Stimulated activated CD8-positive, alpha-beta memory T cell treated with anti-CD3 and anti-CD28 coated beads, Interleukin-12 subunit alpha, Interleukin-12 subunit beta, amount 100 ng/mL, for 24 hours (primary cell): ENCODE measurements at regions not wholly inside any gene's neighbourhood (a gene's known extent, or its start where the extent isn't known, plus 50 kb on each side); places are given as distances from the start of the nearest gene placed in this dataset.
A peak's percentile ranks its signal among the peaks of the same experiment; 100 is the strongest.
"Not testable (repeated sequence)": the region's sequence is repeated elsewhere in the genome, so short reads cannot be mapped to it uniquely, and the experiment has no call there.

Experiments used
- DNase-seq: peaks from one replicate; pipeline ENCODE4 v3.0.0-alpha.2; 2020; ENCODE audit errors: extremely low read depth

GRCh38 chr17:15802917-15803316 is 70.8 kb downstream of the TBC1D26 start:
- not testable (repeated sequence) for DNase-seq

DNA sequence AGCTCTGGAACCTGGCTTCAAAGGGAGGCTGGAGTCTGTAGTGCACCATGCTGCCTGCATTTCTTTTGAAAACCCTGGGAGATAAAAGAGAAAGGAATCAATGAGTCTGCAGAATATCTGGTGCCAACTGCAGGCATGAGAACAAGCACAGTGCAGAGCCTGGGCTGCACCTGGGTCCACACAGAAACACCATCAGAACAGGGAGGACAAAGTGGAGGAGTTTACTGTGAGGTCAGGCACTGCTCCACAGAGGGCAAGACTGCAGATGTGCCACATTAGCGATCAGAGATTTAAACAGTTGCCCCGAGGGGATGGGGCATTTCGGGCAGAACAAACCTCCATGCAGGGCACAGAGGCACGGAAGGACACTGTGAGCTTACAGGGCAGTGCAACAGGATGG is 74.7 kb downstream of the TBC1D26 start:
- not testable (repeated sequence) for DNase-seq

GRCh38 chr17:15813388-15813787 is 81.3 kb downstream of the TBC1D26 start:
- DNase-seq: not testable (repeated sequence)

GRCh38 chr17:15814003-15814402 is 81.9 kb downstream of the TBC1D26 start:
- DNase-seq: not testable (repeated sequence)

DNA sequence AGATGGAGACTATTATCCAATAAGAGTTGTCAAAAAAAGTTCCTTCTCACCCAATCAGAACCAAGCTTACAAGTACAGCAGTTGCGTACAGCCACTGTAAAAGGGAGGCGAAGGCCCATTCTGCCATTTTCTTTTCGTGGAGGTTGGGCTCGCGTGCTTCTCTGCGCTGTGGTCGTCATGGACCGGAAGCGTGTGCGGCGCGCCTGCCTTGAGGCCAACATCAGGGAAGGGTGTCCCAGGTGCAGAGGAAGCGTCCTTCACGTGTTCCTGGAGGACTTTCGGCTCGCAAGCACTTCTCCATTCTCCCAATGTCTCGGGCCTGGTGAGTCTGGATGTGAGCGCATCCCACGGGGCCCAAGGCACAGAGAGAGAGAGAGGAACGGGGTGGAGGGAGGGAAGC is 85.8 kb downstream of the TBC1D26 start:
- DNase-seq: not testable (repeated sequence)

DNA sequence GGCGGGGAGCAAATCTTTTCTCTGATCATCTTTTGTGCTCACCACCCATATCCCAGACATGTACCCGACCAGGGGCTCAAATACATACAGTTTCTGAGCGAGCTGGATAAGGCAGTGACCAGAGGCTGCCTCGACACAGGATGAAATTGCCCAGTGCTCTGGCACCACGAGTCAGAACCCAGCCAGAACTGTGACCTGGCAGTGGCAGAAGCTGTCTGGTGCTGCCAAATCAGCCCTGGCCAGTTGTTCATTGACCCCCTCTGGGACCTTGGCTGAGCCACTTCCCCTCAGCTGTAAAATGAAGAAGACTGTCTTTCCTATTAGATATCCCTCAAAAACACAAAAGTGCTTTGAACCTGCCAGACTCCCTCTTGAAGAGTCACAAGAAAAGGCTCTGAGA is 90.2 kb downstream of the TBC1D26 start:
- not testable (repeated sequence) for DNase-seq

DNA sequence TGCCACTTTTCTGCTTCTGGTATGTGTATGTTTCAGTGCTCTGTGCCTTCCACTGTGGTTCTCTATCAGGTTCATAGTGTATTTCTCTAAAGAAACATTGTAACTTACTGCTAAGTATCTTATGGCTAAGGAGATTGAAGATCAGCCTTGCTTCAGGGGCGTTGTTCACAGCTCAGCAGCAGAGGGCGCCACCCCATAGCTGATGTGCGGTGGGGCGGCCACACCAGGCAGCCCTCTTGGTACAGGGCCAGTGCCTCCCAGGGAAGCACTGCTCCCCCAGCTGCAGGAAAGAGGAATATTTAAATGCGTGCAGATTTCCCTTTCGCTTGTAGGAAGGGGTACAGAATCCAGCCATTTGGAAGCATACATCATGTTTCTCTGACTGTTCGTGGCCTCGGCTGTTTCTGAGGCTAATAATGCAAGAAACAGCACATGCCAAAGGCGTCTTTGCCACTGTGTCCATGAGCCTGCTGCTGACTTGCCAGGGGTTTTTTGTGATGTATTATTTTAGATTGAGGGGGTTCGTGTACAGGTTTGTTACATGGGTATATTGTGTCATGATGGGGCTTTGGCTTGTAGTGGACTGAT is 96.7 kb downstream of the TBC1D26 start:
- peak; percentile 47 for DNase-seq

GRCh38 chr17:15830221-15830620 is 98.1 kb downstream of the TBC1D26 start:
- DNase-seq: not testable (repeated sequence)

DNA sequence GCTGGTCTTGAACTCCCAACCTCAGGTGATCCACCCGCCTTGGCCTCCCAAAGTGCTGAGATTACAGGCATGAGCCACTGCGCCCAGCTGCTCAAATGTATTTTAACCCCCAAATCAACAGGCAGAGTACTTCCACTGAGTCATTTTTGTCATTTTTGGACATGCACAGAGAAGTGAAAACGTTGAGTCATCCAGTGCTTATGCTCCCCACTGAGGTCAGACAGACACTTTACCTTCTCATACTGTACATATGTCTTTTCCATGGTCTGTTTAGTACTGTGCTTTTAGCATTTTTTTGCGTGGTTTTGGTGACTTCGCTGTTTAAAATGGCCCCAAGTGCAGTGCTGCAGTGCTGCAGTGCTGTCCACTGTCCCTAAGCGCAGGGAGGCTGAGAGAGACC is 99.1 kb downstream of the TBC1D26 start:
- DNase-seq: not testable (repeated sequence)

GRCh38 chr17:15832921-15833480 is 100.9 kb downstream of the TBC1D26 start:
- DNase-seq: not testable (repeated sequence)

DNA sequence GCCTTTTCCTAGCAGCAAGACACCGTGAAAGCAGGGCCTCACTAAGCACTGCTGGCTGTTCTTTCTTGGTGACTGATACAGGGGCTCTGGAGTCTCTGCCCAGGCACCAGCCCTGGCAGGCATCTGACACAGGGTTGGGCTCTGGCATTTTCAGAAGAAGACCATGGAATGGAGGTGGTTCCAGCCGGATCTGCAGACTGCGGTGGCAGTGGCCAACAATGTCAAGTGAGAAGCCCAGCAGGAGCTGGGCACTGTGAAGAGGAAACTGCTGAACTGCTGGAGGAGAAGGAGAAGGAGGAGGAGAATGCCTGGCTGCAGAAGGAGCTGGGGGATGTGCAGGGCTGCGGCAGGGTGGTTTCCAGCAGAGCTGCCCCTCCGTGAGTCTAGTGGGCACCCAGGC is 101.8 kb downstream of the TBC1D26 start:
- DNase-seq: not testable (repeated sequence)

DNA sequence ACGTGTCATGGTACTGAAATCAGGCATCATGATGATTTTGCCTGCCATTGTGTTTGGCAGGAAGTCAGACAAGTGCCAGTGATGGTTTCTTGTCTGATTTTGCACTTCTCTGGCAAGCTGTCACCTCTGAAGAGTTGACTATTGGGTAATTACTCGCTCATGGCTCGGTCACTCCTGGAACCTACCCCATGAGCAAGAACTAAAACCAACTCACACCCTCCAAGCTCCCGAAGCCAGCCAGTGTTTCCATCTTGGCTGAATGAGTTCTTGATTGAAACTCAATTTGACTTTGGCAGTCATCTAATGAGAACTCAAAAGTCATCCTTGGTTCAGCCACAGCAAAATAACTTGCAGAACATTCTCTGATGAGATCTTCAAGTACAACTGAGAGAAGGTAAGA is 103.4 kb downstream of the TBC1D26 start:
- not testable (repeated sequence) for DNase-seq

- not testable (repeated sequence) for DNase-seq
Observed at GRCh38 chr17:15836249-15836982, 104.3 kb downstream of the TBC1D26 start.

GRCh38 chr17:15836991-15837390 is 104.9 kb downstream of the TBC1D26 start:
- not testable (repeated sequence) for DNase-seq

- not testable (repeated sequence) for DNase-seq
Observed at GRCh38 chr17:15847447-15848229, 97.3 kb upstream of the ADORA2B start.

GRCh38 chr17:15849054-15849453 is 95.9 kb upstream of the ADORA2B start:
- DNase-seq: peak; percentile 27

- not testable (repeated sequence) for DNase-seq
Observed at GRCh38 chr17:15850071-15850470, 94.9 kb upstream of the ADORA2B start.

DNA sequence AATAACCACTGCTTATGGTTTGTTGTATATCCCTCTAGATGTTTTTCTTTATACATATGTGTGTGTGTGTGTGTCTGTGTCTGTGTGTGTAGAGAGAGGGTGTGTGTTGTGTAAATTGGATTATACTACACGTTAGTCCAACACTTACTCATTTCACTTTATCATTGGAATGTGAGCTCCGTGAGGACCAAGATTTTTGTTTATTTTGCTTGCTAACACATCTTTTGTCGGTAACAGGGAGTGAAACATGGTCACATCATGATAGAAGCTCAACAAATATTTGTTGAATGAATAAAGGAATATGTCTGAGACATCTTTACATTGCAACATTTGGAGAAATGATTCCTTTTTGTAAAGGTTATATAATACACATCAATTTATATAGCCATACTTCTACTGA is 94.2 kb upstream of the ADORA2B start:
- DNase-seq: not testable (repeated sequence)

GRCh38 chr17:15852863-15853262 is 92.1 kb upstream of the ADORA2B start:
- not testable (repeated sequence) for DNase-seq

DNA sequence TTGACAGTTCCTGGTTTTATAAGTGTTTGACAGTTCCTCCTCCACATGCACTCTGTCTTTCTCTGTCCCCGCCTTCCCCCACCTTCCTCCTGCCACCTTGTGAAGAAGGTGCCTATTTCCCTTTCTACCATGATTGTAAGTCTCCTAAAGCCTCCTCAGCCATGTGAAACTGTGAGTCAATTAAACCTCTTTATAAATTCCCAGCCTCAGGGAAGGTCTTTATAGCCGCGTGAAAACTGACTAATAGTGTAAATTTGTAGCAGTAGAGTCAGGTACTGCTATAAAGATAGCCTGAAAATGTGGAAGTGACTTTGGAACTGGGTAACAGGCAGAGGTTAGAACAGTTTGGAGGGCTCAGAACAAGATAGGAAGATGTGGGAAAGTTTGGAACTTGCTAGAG is 88.7 kb upstream of the ADORA2B start:
- not testable (repeated sequence) for DNase-seq

- DNase-seq: not testable (repeated sequence)
Observed at GRCh38 chr17:15856745-15857144, 88.2 kb upstream of the ADORA2B start.

DNA sequence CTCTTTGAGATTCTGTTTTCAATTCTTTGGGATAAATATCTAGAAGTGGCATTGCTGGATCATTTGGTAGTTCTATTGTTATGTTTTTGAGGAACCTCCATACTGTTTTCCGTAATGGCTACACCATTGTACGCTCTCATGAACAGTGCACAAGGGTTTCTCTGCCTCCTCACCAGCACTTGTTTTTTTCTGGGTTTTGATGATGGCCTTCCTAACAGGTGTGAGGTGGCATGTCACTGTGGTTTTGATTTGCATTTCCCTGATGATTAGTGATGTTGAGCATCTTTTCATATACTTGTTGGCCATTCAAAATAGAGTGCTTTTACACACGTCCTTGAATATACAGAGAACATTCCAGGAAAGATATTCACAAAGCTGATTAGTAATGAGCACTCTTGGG is 86.8 kb upstream of the ADORA2B start:
- not testable (repeated sequence) for DNase-seq
